ENCODE measurements at regions not wholly inside any gene's neighbourhood (a gene's known extent, or its start where the extent isn't known, plus 50 kb on each side); places are given as distances from the start of the nearest gene placed in this dataset.

DNA sequence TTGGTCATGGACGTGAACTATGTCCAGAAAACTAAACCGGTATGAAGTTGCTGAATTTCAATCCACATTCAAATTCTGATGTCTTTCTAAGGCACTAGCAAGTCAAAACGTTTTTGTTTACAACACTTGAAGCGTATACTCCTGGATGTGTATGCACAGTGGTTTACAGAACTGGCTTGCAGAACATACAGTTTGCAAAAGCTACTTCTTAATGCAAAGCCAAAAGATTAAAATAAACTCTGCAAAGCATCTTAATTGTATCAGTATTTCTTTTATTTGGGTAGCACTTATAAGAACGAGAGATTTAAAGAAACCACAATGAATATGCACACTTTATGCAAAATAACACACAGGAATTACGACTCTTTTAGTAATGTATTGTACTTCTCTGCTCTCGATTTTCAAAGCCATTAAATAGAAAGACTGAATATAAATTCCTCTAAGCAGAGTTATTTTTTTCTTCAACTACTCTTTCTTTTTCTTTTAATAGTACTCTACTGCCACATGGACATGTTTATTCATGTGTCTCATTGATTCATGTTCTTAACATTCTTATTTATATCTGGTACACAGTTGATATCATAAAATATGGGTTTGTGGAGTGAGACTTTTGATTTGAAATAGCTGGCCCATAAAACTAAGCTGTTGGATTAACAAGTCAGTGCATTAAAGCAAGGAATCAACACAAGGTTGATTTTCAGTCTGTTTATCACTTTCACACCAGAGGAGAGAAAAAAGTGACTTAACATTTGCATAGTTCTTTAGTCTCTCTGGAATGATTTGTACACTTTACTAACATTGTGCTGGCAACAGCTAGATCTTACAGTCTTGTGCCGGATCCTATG, 189.4 kb upstream of the STEAP4 start:
- DNase-seq = no peak

GRCh38 chr7:88492153-88492552, 185.5 kb upstream of the STEAP4 start:
- no peak for DNase-seq

GRCh38 chr7:88490874-88491273, 184.2 kb upstream of the STEAP4 start:
- no peak for DNase-seq

GRCh38 chr7:88490161-88490560, 183.5 kb upstream of the STEAP4 start:
- DNase-seq = no peak

DNA sequence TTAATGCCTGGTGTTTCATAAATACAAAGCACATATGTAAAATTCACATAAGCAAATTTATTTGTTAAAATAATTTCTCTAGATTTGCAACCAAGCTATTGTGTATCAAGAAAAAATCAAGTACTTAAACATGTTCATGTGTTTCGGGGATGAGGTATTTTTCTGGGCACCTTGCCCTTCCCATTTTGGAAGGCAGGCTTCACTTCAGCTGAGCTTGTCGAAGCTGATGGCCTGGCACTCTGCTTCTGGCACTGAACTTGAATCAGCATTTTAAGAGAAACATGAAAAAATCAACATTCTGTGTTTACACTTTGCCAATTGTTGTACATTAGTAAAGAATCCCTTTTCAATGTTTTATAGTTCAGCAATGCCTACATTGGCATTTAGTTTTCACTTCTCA, 179.1 kb upstream of the STEAP4 start:
- no peak for DNase-seq

- DNase-seq = no peak
Observed at GRCh38 chr7:88484551-88484950, 177.9 kb upstream of the STEAP4 start.

DNA sequence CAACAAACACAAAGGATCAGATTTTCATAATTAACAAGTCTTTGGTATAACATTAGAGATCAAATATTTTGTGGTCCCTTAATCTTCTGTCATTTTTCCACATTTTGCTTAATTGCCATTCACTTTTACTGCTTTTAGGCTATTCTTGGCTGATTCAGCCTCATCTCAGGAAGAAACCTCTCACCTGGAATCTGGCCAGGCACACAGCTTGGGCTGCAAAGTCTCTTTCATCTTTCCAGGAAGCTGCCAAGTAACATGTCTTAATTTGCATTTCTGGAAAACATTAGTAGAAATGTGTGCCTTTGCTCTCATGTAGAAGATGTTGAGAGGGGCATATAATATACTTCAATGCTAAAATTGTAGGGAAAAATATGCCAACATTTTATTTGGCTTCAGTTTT, 174.2 kb upstream of the STEAP4 start:
- peak; percentile 64 for DNase-seq

DNA sequence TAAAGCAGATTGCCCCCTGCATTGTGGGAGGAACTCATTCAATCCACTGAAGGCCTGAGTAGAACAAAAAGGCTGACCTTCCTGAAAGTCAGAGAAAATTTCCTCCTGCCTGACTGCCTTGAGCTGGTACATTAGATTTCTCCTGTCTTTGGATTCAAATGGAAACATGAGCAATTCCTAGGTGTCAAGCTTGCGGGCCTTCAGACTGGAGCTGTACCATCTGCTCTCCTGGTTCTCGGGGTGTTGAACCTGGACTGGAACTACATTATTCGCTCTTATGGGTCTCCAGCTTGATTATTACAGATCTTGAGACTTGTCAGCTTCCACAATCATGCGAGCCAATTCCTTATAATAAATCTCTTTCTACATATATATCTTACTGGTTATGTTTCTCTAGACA, 173.6 kb upstream of the STEAP4 start:
- no peak for DNase-seq

DNA sequence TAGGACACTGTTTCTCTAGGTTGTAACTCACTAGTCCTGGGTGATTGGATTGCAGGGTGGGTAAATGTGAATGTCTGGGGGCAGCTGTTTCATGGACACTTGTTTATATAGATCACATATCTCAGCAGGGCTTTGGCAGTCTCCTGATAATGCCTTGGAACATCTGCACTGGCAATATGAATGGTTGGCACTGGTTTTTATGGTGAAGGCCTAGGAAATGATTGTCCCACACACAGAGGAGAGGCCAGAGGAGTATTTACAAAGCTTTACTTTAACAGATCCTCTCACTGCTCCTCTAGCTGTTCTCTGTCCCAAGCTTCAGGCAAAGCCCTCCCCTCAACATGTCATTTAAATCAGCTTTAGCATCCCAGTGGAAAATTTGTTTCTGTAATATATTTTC, 171.3 kb upstream of the STEAP4 start:
- DNase-seq = no peak

DNA sequence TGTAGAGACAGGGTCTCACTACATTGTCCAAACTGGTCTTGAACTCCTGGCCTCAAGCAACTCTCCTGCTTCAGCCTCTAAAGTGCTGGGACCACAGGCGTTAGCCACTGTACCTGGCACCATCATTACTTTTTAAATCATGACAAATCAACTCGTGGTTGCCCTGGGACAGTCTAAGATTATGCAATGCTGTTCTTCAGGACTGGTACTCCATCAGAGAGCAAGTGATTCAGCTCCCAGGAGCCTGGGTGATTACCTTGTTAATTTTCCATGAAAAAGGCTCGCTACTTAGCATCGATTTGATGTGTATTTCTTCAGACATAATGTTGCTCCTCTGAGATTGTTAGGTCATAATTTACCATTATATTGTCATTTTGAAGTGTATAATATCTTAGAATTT, 158.9 kb upstream of the STEAP4 start:
- no peak for DNase-seq

DNA sequence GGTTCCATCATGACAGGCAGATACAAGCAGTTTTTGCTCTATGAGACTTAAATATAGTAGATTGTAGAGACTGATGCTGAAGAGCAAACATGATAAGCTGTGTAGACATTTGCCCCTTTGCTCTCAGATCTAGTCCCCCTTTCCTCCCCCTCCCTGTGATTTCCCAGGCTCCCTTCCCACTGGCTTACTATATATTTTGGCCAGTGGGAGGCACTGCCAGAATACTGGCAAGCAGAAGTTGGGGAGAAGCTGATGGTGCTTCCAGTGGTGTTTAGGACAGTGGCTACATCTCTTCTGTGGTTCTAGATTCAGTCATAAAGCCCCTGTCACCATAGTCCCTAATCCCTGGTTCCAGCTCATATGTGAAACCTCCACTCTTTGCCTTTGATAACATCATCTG, 156.1 kb upstream of the STEAP4 start:
- no peak for DNase-seq

DNA sequence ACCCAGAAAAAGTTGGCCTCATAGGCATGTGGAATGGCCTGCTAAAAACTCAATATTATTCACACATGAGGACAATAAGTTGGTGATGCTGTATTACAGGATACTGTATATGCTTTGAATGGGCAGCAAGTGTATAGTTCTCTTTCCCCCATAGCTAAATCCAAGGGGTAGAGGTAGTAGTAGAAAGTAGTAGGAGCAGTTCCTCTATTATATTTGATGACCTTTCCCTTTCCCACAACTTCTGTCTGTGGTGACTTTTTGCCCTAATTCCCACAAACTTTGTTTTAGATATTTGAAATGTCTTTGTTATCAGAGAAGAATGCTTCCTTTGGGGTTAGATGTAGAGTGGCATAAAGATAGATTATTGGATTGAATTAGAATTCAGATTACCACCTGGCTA, 154.0 kb upstream of the STEAP4 start:
- no peak for DNase-seq

DNA sequence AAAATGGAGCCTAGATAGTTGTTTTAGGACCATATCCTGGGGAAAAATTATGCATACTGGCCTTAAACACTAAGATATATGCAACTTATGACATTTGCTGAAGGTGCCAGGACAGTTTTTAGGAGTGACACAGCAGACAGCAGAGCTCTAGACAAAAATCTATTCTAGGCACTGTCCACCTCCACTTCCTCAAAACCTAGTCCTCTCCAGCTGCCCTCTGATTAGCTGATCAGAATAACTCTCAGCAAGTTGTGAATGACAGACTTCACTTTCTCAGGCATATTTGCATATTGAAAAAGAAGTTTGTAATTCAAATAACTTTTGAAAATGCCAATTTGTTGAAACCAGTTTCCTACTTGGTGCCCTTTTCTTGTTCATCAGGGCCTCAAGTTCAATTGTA, 152.3 kb upstream of the STEAP4 start:
- no peak for DNase-seq

DNA sequence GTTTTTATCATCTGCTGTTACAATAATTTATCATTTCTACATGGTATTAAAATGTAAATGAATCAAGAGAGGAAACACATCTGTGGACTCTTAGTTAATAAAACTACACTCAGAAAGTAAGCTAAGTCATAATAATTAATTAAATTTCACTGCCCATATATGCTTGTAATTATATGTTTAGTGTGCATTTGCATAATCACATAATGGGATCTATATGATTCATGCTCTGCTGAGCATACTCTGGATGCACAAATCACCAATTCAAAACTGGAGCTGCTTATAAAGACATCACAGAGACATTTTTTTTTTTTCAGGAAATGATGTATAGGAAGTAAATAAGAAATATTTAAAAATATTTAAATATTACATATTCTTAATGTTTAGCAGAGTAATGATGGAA, 151.6 kb upstream of the STEAP4 start:
- no peak for DNase-seq

DNA sequence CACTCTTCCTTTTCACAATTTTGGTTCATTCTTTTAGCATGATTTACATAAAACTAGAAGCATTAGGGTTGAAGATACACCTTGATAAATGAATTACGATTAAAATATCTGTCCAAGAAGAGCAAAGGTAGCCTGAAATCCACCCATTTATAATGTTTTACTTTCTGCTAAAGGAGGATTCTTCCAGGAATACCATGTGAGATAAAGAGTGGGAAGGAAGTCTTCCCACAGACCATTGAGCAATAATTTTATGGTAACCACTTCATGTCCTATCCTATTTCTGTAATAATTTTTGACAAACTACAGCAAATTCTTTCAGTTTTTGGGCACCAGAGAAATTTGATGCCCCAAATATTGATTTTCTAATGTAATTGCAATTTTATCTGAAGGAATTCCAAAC, 150.6 kb upstream of the STEAP4 start:
- no peak for DNase-seq

DNA sequence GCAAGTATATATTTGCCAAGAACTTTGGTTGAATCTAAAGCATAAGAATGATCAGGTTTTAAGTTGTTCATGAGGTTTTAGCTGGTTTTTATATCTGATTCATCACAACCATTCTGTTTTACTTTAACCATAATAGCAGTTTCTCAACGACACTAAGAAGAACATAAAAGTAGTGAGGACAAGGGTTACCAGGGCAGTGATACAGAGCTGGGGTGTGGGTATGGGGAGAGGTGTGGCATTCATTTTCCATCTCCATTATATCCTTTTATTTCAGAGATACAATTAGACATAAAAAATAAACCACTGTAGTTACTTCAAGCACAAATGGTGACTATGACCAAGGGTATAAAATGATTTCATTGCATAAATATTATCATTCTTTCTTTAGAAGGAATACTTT, 149.8 kb upstream of the STEAP4 start:
- no peak for DNase-seq

GRCh38 chr7:88455696-88456095, 149.0 kb upstream of the STEAP4 start:
- DNase-seq = no peak

DNA sequence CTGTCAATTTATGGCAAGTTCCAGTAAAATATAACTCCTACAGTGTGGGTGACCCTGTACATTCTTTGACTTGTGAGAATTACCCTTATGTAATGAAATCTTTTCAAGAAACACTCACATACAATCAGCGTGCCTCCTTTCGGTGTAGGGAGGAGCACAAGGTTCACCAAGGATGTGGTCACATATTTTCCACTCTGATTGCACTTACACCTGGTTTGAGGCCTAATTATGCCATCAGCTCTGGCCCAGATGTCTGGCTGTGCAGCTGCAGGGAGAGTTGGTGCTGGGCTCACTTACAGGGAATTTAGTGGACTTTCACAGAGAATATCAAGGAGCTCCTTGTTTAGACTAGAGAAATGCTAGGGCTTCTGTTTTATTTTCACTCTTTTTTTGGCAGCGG, 146.0 kb upstream of the STEAP4 start:
- no peak for DNase-seq

DNA sequence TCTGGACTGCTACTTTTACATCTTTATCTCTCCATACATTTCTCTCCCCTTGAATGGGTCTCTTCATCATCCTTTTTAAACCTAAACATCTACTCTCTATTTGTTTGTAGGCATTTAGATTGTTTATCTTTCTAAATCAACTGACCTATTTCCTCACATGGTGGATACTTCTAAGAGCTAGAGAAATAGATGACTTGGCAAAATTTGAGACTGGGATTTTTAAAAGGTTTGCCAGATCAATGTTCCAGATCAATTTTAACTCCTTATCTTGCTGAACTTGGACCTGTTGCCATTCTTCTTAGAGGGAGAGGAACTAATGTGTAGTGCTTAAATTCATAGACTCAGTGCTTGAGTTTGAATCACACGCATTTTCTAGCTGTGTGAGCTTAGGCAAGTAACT, 144.2 kb upstream of the STEAP4 start:
- no peak for DNase-seq

- DNase-seq = no peak
Observed at GRCh38 chr7:88449410-88449809, 142.7 kb upstream of the STEAP4 start.

GRCh38 chr7:88442413-88442812, 135.7 kb upstream of the STEAP4 start:
- DNase-seq = no peak

GRCh38 chr7:88437132-88437531, 130.4 kb upstream of the STEAP4 start:
- DNase-seq = no peak

DNA sequence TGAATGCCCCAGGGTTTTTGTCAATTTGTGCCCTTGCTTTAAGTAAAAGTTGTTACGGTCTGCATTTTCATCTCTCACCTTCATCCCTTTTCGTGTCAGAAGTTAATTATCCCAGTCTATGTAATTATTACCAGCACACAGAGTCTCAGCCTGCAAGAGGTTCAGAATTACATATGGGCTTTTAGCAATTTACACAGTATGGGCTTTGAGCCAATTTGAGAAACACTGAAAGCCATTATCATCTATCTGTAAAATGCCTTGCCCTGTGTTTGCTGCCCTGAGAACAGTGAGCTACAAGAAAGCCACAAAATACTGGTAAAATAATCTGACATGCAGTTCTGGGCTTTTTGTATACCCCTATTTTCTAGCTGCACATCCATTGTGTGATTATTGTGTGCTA, 125.6 kb upstream of the STEAP4 start:
- DNase-seq = no peak

GRCh38 chr7:88431882-88432281, 125.2 kb upstream of the STEAP4 start:
- DNase-seq = no peak

- no peak for DNase-seq
Observed at GRCh38 chr7:88429382-88429781, 122.7 kb upstream of the STEAP4 start.
